Activated CD8-positive, alpha-beta memory T cell treated with anti-CD3 and anti-CD28 coated beads, Interleukin-2, amount 10 ng/mL, durations not matched to agents 7 days and 5 days (primary cell): ENCODE measurements at regions not wholly inside any gene's neighbourhood (a gene's known extent, or its start where the extent isn't known, plus 50 kb on each side); places are given as distances from the start of the nearest gene placed in this dataset.
"Not testable (repeated sequence)": the region's sequence is repeated elsewhere in the genome, so short reads cannot be mapped to it uniquely, and the experiment has no call there.

Experiments used
- ATAC-seq: fragments of 150-1000 bp; cut with Tn5 transposase; one replicate; pipeline ENCODE4 v1.10.0; 2021; ENCODE audit warnings: moderate library complexity
- CTCF ChIA-PET: fragments of 350-600 bp; sonication (Branson Sonifier 250); formaldehyde crosslinking; loops from one replicate; lab custom pipeline; 2021; ENCODE audit warnings: antibody characterized with exemption; lab: Charles Lee
- DNase-seq: peaks from one replicate; pipeline ENCODE4 v3.0.0-alpha.2; 2020
- H3K27ac Mint-ChIP-seq: one replicate; pipeline ENCODE4 v1.8.0; 2021; ENCODE audit warnings: mild to moderate bottlenecking, mixed read lengths
- H3K27me3 Mint-ChIP-seq: one replicate; pipeline ENCODE4 v1.8.0; 2021; ENCODE audit warnings: mixed read lengths
- H3K36me3 Mint-ChIP-seq: one replicate; pipeline ENCODE4 v1.8.0; 2021; ENCODE audit warnings: mild to moderate bottlenecking, mixed read lengths
- H3K4me1 Mint-ChIP-seq: one replicate; pipeline ENCODE4 v1.8.0; 2021; ENCODE audit warnings: mixed read lengths
- H3K4me3 Mint-ChIP-seq: one replicate; pipeline ENCODE4 v1.8.0; 2021; ENCODE audit warnings: mild to moderate bottlenecking, moderate library complexity, mixed read lengths
- H3K9me3 Mint-ChIP-seq: one replicate; pipeline ENCODE4 v1.8.0; 2022; ENCODE audit warnings: low read depth, mixed read lengths

DNA sequence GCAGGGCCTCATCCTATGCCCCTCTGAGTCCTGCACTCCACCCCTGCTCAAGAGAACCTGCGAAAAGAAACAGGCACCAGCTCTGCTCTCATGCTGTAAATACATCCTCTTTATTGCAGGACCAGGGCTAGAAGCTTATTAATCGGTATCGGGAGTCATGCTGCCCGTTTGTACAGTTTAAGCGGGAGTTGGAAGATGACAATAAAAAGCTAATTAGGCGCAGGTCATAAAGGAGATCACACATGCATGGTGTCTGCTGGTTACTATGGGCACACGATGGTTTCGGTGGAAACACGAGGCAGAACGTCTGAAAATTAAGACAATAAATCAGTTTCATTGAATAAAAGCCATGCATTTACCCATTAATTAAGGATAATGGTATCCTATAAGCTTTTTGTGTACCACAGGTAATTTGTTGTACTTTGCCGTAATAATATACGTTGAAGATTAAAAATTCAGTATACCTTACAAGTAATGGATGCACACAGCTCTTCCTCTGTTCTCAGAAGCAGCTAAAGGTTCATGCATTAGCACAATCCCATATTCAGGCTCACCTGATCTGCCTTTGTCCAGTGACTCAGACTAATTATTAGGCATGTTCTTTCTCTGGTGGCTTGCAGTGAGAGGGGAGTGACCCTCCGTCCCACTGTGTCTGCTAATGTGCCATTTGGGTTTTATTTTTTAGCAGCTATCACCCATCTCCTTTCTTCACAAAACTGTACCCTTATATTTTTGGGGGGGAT, 406.0 kb downstream of the TSHZ3 start:
- no peak for DNase-seq
- Mint-ChIP-seq H3K4me3 (no peak overlapping the region), H3K27me3 (no peaks in the 10 kb centered on the region), H3K9me3 (no peaks in the 10 kb centered on the region), H3K27ac (no peak overlapping the region), H3K36me3 (no peaks in the 10 kb centered on the region), H3K4me1 (no peaks in the 10 kb centered on the region)
- no peak for ATAC-seq
- CTCF ChIA-PET: no interaction called here

DNA sequence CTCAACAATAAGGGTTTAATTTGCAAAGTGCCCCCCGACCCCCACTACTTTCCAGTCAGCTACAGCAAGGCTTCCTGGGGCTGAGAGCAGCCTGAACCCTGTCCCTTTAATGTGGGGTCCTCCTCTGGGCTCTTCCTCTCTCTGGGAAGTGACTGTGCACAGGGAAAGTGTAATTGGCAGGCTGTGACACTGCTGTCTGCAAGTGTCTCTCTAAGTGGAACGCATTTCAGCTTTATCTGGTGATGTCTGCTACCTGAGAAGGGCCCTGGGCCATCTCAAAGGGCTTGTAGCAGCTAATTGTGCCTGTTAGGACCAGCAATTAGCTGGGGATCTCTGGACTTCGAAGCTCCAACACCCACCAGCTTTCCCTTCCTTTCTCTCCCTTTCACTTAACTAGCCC, 406.6 kb downstream of the TSHZ3 start:
- Mint-ChIP-seq H3K4me3 (no peak overlapping the region), H3K4me1 (no peaks in the 10 kb centered on the region), H3K9me3 (no peaks in the 10 kb centered on the region), H3K27ac (no peak overlapping the region), H3K27me3 (no peaks in the 10 kb centered on the region), H3K36me3 (no peaks in the 10 kb centered on the region)
- CTCF ChIA-PET: no interaction called here
- DNase-seq (no peak), ATAC-seq (no peak)

DNA sequence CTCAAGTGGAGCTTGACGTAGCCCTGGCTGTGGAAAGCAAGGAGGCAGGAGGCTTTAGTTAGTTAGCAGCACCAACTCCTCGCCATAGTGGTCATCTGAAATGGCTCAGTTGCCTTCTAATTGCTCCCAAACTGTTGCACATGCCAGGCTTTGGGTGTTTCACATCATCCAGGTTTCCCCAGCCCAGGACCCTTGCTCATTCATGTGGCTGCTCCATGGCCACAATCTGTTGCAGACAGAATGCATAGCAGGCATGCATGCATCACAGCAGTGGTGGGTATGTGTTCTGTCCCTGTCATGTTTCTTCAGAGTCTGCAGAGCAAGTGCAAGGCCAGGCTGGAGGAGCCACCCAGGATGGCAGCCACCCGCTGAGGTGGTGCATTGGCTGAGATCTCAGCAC, 407.6 kb downstream of the TSHZ3 start:
- H3K4me1 Mint-ChIP-seq: no peaks in the 10 kb centered on the region
- H3K9me3 Mint-ChIP-seq: no peaks in the 10 kb centered on the region
- no peak overlapping the region for H3K4me3 Mint-ChIP-seq
- H3K27me3 Mint-ChIP-seq: no peaks in the 10 kb centered on the region
- H3K27ac Mint-ChIP-seq: no peak overlapping the region
- no peak for DNase-seq
- H3K36me3 Mint-ChIP-seq: no peaks in the 10 kb centered on the region
- no peak for ATAC-seq
- CTCF ChIA-PET: no interaction called here

DNA sequence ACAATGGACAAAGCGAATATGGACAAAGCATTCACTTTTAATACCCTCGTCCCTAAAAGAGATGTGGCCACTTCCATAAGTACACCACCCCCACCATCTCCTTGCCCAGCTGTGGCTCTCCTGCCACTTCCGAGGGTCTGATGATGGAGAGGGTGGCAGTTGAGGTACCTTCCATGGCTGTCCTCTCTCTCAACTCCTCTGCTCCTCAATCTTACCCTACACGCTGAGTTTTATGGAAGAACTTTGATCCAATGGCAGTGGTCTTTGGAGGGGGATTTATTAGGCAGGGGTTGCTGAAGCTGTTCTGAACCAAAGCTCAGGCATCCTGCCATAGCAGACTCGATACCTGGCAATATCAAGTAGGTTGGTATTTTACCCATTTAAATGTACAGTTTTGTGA, 413.0 kb downstream of the TSHZ3 start:
- Mint-ChIP-seq H3K27me3 (no peaks in the 10 kb centered on the region), H3K9me3 (no peaks in the 10 kb centered on the region), H3K4me3 (no peak overlapping the region), H3K4me1 (no peaks in the 10 kb centered on the region), H3K36me3 (no peaks in the 10 kb centered on the region), H3K27ac (no peak overlapping the region)
- DNase-seq: no peak
- CTCF ChIA-PET: no interaction called here
- no peak for ATAC-seq

DNA sequence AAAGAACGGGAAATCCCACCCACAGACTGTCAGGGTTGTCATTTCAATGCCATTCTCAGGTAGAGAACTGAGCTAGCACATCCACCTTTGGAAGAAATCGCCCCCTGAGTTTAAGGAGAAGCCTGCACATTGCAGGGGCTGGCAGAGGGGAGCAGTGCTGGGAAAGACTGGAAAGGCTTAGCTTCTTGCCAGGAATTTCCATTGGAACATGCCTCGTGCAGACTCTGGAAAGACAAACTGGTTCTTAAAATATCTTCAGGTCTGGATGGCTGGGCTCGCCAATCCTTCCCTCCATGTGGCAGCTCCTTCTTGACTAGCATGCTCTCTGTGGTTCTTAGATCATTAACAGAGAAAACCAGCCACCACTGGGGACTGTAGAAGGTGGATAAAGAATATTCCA, 414.1 kb downstream of the TSHZ3 start:
- Mint-ChIP-seq H3K27ac (no peak overlapping the region), H3K4me3 (no peak overlapping the region), H3K27me3 (no peaks in the 10 kb centered on the region), H3K36me3 (no peaks in the 10 kb centered on the region), H3K9me3 (no peaks in the 10 kb centered on the region), H3K4me1 (no peaks in the 10 kb centered on the region)
- CTCF ChIA-PET: no interaction called here
- DNase-seq: no peak
- ATAC-seq: no peak

DNA sequence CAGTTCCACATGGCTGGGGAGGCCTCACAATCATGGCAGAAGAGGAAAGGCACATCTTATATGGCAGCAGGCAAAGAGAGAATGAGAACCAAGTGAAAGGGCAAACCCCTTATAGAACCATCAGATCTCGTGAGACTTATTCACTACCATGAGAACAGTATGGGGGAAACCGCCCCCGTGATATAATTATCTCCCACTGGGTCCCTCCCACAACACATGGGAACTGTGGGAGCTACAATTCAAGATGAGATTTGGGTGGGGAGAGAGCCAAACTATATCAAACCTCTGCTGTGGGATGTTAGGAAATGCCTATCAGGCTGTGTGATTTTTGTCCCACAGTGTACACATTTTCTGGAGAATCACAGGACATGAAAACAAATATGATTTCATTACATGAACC, 415.8 kb downstream of the TSHZ3 start:
- H3K36me3 Mint-ChIP-seq, H3K9me3 Mint-ChIP-seq, DNase-seq, H3K4me3 Mint-ChIP-seq, H3K4me1 Mint-ChIP-seq, H3K27ac Mint-ChIP-seq, CTCF ChIA-PET, H3K27me3 Mint-ChIP-seq, ATAC-seq: not testable (repeated sequence)

DNA sequence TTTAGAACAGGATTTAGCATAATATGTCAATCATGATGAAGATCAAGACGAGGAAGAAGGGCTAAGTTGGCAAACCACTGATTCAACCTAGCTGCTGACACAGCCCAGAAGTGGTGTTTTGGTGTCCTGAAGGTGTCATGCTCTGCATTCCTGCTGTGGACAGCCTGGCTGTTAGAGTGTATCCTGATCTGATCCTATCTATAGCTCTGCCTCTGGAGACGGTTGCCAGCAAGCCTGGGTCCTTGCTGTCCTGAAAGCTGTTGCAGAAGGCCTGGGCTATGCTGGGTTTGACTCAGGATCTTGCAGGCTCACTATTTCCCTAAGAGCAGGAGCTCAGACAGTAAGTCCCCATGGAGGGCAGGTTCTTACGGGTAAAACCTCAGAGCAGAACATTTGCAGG, 416.4 kb downstream of the TSHZ3 start:
- DNase-seq: no peak
- H3K4me1 Mint-ChIP-seq: no peaks in the 10 kb centered on the region
- H3K9me3 Mint-ChIP-seq: no peaks in the 10 kb centered on the region
- H3K27ac Mint-ChIP-seq: no peak overlapping the region
- H3K36me3 Mint-ChIP-seq: no peaks in the 10 kb centered on the region
- CTCF ChIA-PET: no interaction called here
- ATAC-seq: no peak
- no peak overlapping the region for H3K4me3 Mint-ChIP-seq
- no peaks in the 10 kb centered on the region for H3K27me3 Mint-ChIP-seq

DNA sequence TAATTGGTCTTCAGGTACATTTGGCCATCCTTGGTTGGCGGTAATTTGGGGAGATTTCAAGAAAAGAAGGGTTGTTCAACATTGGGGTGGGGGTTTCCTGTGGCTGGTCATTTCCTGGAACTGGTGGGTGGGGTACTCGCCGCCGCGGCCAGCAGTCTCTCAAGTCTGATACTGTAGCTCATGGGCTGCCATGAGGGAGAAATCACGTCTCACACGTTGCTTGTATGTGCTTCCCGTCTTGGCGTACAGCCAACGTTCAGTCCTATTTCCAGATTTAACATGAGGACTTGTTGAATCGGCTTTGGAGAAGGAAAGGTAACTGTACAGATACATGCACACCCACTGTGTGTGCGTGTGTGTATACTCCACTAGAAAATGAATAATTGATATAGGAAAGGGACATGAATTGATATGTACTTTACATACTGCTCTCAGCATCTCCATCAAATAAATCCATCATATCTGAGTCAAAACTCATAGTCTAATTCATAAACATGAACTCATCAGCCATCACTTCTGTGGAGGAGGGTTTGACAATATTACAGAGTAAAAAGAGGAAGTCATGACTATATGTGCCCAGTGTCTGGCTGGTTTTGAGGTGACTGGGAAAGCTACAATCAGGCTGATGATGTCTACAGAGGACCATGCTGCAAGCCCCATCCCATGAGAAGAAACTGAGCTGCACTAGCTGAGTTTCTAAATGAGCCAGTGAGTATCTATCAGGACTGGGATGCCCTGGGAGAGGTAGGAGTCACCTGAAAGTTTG, 418.1 kb downstream of the TSHZ3 start:
- Mint-ChIP-seq H3K27ac (no peak overlapping the region), H3K9me3 (no peaks in the 10 kb centered on the region), H3K4me3 (no peak overlapping the region), H3K27me3 (no peaks in the 10 kb centered on the region), H3K4me1 (no peaks in the 10 kb centered on the region), H3K36me3 (no peaks in the 10 kb centered on the region)
- CTCF ChIA-PET: no interaction called here
- DNase-seq (no peak), ATAC-seq (no peak)

DNA sequence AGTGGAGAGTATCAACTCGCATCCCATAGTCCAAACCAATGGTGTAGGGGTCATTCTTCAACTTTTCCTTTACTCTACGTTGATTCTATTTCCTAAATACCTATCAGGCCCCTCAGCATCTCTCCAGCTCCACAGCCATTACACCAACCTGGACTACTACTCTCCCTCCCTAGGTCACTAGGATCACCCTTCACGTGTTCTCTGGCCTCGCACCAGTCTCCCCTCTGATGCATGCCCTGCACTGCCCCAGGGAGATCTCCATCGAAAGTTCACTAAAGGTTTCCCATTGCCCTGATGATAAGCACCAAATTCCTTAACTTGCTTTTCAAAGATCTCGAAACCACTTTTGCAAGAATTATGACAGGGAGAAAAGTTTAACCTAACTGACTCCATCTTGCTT, 421.5 kb downstream of the TSHZ3 start:
- Mint-ChIP-seq H3K4me1 (no peaks in the 10 kb centered on the region), H3K27me3 (no peaks in the 10 kb centered on the region), H3K27ac (no peak overlapping the region), H3K9me3 (no peaks in the 10 kb centered on the region), H3K36me3 (no peaks in the 10 kb centered on the region), H3K4me3 (no peak overlapping the region)
- CTCF ChIA-PET: no interaction called here
- ATAC-seq (no peak), DNase-seq (no peak)

DNA sequence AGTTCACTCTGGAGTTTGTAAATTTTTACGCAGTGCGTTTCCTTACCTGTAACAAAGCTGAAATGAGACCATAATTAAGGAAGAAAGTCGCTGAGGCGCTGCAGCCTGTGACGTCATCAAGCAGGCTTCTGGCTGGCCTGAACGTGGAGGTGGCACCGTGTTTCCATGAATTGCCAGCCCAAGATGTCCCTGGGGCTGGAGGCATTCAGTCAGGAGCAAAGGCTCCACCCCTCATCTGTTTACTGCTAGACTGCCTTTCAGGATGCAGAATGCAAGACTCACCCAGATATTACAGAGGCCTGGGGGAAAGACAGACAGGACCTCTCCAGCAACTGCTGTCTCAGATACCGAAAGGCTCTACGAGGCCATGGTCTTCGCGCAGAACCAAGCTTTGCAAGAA, 424.6 kb downstream of the TSHZ3 start:
- Mint-ChIP-seq H3K4me1 (no peaks in the 10 kb centered on the region), H3K27me3 (no peaks in the 10 kb centered on the region), H3K9me3 (no peaks in the 10 kb centered on the region), H3K27ac (no peak overlapping the region), H3K4me3 (no peak overlapping the region), H3K36me3 (no peaks in the 10 kb centered on the region)
- DNase-seq (no peak), ATAC-seq (no peak)
- CTCF ChIA-PET: no interaction called here

DNA sequence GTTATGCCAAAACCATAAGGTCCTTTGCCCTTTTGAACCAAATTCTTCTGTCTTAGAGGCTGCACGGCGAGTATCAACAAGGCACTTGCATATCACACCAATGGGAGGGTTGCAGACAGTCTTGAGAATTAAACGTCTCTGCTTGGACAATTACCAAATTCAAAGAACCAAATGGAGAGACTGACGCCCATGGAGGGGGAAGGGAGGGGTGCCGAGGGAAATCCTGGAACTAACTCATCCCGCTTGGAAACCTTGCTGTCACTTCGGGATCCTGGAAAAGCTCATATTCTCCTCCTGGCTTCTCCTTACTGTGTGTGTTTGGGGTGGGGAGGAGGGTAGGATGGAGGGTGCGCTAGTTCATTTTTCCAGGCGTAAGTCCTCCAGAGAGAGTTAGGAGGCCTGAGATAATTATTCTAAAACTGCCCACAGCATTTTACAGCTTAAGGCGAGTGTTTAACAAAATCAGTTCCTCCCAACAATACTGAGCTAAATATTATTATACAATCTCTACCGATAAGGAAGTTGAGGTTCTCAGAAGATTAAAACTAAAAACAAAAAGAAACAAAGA, 425.1 kb downstream of the TSHZ3 start:
- ATAC-seq (no peak), DNase-seq (no peak)
- no peaks in the 10 kb centered on the region for H3K36me3 Mint-ChIP-seq
- H3K4me1 Mint-ChIP-seq: no peaks in the 10 kb centered on the region
- no peak overlapping the region for H3K4me3 Mint-ChIP-seq
- CTCF ChIA-PET: no interaction called here
- H3K27ac Mint-ChIP-seq: no peak overlapping the region
- no peaks in the 10 kb centered on the region for H3K9me3 Mint-ChIP-seq
- no peaks in the 10 kb centered on the region for H3K27me3 Mint-ChIP-seq

DNA sequence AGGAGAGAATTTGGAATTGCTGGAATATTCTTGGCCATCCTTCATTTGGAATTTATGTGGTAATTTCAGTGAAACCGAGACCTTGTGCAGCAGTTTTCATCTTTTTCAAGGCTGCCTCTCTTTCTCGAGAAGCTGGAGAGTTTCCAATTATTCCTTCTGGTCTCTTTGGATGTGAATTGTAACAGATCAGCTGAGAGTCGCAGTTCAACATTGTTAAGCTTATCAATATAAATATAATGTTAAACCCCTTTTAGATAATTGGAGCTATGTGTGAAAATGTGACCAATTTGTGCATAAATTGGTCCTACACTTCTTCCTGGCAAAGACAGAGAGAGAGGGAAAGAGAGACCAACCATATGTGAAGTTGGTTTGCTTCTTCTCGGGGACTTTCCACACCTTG, 425.6 kb downstream of the TSHZ3 start:
- no peak for DNase-seq
- H3K27me3 Mint-ChIP-seq: no peaks in the 10 kb centered on the region
- H3K36me3 Mint-ChIP-seq: no peaks in the 10 kb centered on the region
- H3K27ac Mint-ChIP-seq: no peak overlapping the region
- CTCF ChIA-PET: no interaction called here
- H3K9me3 Mint-ChIP-seq: no peaks in the 10 kb centered on the region
- H3K4me1 Mint-ChIP-seq: no peaks in the 10 kb centered on the region
- H3K4me3 Mint-ChIP-seq: no peak overlapping the region
- no peak for ATAC-seq

DNA sequence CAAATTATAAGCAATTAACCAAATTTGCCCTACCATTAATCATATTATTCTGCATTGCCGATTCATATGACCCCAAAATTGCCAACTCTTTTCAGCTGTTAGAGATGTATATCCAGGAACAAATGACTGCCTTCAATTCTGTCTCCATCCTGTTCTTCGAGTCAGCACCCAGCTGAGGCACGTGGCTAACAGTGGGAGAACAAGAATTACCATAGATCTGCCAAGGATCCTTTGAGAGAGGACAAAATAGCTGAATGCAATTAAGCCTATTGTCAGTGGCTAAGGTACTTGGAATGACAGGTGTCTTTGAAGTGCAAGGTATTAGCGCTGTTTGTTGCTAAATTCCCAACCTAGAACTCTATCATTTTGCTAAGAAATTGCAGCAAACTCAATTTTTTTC, 426.1 kb downstream of the TSHZ3 start:
- ATAC-seq (no peak), DNase-seq (no peak)
- Mint-ChIP-seq H3K27me3 (no peaks in the 10 kb centered on the region), H3K4me1 (no peaks in the 10 kb centered on the region), H3K4me3 (no peak overlapping the region), H3K36me3 (no peaks in the 10 kb centered on the region), H3K27ac (no peak overlapping the region), H3K9me3 (no peaks in the 10 kb centered on the region)
- CTCF ChIA-PET: no interaction called here

DNA sequence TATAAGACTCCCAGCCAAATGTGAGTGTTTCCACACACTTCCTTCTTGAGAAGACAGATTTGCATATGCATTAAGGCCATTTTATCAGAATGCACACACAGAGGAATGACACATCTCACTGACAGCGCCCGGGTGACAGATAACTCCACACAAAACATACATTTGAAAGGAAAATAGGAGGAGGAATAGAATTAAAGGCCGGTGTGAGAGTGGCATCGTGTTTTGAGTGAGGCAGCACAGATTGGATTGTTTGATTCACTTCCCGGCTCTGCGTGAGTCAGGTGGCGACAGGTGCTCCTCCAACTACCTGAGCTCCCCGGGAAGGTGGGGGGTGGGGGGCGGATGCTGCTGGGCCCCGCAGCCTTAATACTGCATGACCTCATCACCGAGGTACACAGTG, 429.0 kb downstream of the TSHZ3 start:
- no peaks in the 10 kb centered on the region for H3K36me3 Mint-ChIP-seq
- H3K4me3 Mint-ChIP-seq: no peak overlapping the region
- H3K4me1 Mint-ChIP-seq: no peaks in the 10 kb centered on the region
- no peaks in the 10 kb centered on the region for H3K9me3 Mint-ChIP-seq
- ATAC-seq (no peak), DNase-seq (no peak)
- no peaks in the 10 kb centered on the region for H3K27me3 Mint-ChIP-seq
- CTCF ChIA-PET: no interaction called here
- H3K27ac Mint-ChIP-seq: no peak overlapping the region
